GM23338 (cell line): ENCODE measurements at regions not wholly inside any gene's neighbourhood (a gene's known extent, or its start where the extent isn't known, plus 50 kb on each side); places are given as distances from the start of the nearest gene placed in this dataset.

Source experiments
- ATAC-seq: fragments of 200-7000 bp; cut with Tn5 transposase; 3 replicates; pipeline ENCODE4 v1.9.1; 2020
- DNase-seq: peaks from one replicate; pipeline ENCODE4 v3.0.0-alpha.2; 2015; ENCODE audit warnings: low spot score
- H2AFZ ChIP-seq: fragments of 200-600 bp; sonication (generic); 2 replicates; pipeline ENCODE4 v1.8.0; 2016; ENCODE audit warnings: antibody characterized with exemption, mild to moderate bottlenecking, moderate library complexity
- H3F3A ChIP-seq: fragments of 200-600 bp; sonication (generic); replicated peaks from 2 replicates; pipeline ENCODE4 v1.8.0; 2017; ENCODE audit warnings: antibody characterized with exemption, mixed run types, low read depth
- H3K27ac ChIP-seq: fragments of 200-600 bp; sonication (generic); 2 replicates; pipeline ENCODE4 v1.6.1; 2016; ENCODE audit warnings: low read depth
- H3K27me3 ChIP-seq: fragments of 200-600 bp; sonication (generic); 2 replicates; pipeline ENCODE4 v1.8.0; 2016; ENCODE audit warnings: mild to moderate bottlenecking, mixed run types, moderate library complexity; ENCODE audit not compliant: insufficient read depth
- H3K36me3 ChIP-seq: fragments of 200-600 bp; sonication (generic); 2 replicates; pipeline ENCODE4 v1.8.0; 2016; ENCODE audit warnings: mild to moderate bottlenecking; ENCODE audit not compliant: insufficient read depth
- H3K4me1 ChIP-seq: fragments of 200-600 bp; sonication (generic); 2 replicates; pipeline ENCODE4 v1.8.0; 2016; ENCODE audit warnings: mild to moderate bottlenecking, moderate library complexity; ENCODE audit not compliant: insufficient read depth
- H3K4me2 ChIP-seq: fragments of 200-600 bp; sonication (generic); 2 replicates; pipeline ENCODE4 v1.7.1; 2017; ENCODE audit warnings: mixed run types
- H3K4me3 ChIP-seq: fragments of 200-600 bp; sonication (generic); 2 replicates; pipeline ENCODE4 v1.6.1; 2016; ENCODE audit warnings: mixed run types
- H3K79me2 ChIP-seq: fragments of 200-600 bp; sonication (generic); replicated peaks from 2 replicates; pipeline ENCODE4 v1.8.0; 2017; ENCODE audit warnings: mild to moderate bottlenecking; ENCODE audit not compliant: insufficient read depth
- H3K9me2 ChIP-seq: fragments of 200-600 bp; sonication (generic); 2 replicates; pipeline ENCODE4 v1.8.0; 2017; ENCODE audit not compliant: insufficient read depth
- H4K20me1 ChIP-seq: fragments of 200-600 bp; sonication (generic); replicated peaks from 2 replicates; pipeline ENCODE4 v1.8.0; 2017; ENCODE audit warnings: mild to moderate bottlenecking; ENCODE audit not compliant: insufficient read depth
- H3K27ac Mint-ChIP-seq: 2 replicates; pipeline ENCODE4 v1.8.0; 2020; ENCODE audit warnings: inconsistent platforms, mild to moderate bottlenecking, moderate library complexity, mixed read lengths
- H3K27me3 Mint-ChIP-seq: 3 replicates; pipeline ENCODE4 v1.8.0; 2022; ENCODE audit warnings: low read depth, mild to moderate bottlenecking, moderate library complexity, mixed read lengths, inconsistent platforms; ENCODE audit not compliant: insufficient read depth, poor library complexity
- H3K36me3 Mint-ChIP-seq: 3 replicates; pipeline ENCODE4 v1.8.0; 2021; ENCODE audit warnings: low read depth, mild to moderate bottlenecking, inconsistent platforms, moderate library complexity, mixed read lengths
- H3K4me1 Mint-ChIP-seq: 3 replicates; pipeline ENCODE4 v1.8.0; 2020; ENCODE audit warnings: mild to moderate bottlenecking, inconsistent platforms, mixed read lengths
- H3K4me3 Mint-ChIP-seq: 3 replicates; pipeline ENCODE4 v1.8.0; 2021; ENCODE audit warnings: moderate library complexity, mild to moderate bottlenecking, inconsistent platforms, mixed read lengths
- H3K9me3 Mint-ChIP-seq: 3 replicates; pipeline ENCODE4 v1.8.0; 2020; ENCODE audit warnings: moderate library complexity, mild to moderate bottlenecking, inconsistent platforms, mixed read lengths
- CREB1 ChIP-seq: fragments of 250-450 bp; sonication (Bioruptor Pico); IDR thresholded peaks from 2 replicates; pipeline ENCODE4 v1.5.0; 2020; ENCODE audit warnings: low read depth, mild to moderate bottlenecking, moderate library complexity
- EZH2phosphoT487 ChIP-seq: fragments of 200-600 bp; sonication (generic); IDR thresholded peaks from one replicate; pipeline ENCODE4 v1.8.1; 2018; ENCODE audit warnings: antibody characterized with exemption; ENCODE audit not compliant: unreplicated experiment
- NANOG ChIP-seq: IDR thresholded peaks from 2 replicates; pipeline ENCODE4 v1.6.1; 2016; ENCODE audit warnings: antibody characterized with exemption, borderline replicate concordance
- STAT1 ChIP-seq: IDR thresholded peaks from one replicate; pipeline ENCODE4 v1.6.1; 2016; ENCODE audit warnings: antibody characterized with exemption; ENCODE audit not compliant: unreplicated experiment
- ZNF114 ChIP-seq: fragments of 250-450 bp; sonication (Bioruptor Pico); IDR thresholded peaks from 2 replicates; pipeline ENCODE4 v1.5.0; 2020; ENCODE audit warnings: mild to moderate bottlenecking, moderate library complexity
- ZNF331 ChIP-seq: fragments of 250-450 bp; sonication (Bioruptor Pico); IDR thresholded peaks from 2 replicates; pipeline ENCODE4 v1.5.0; 2020; ENCODE audit warnings: low read depth, mild to moderate bottlenecking, moderate library complexity
- TF ChIP-seq, protein P1 (sequence below): fragments of 250-450 bp; sonication (Bioruptor Pico); IDR thresholded peaks from 2 replicates; pipeline ENCODE4 v1.5.0; 2020; ENCODE audit warnings: mild to moderate bottlenecking, moderate library complexity
- TF ChIP-seq, protein P2 (sequence below), 2 experiments: fragments of 200-600 bp in 1 of 2; sonication (generic) in 1 of 2; conservative IDR thresholded peaks; 2 replicates each; pipeline versions ENCODE4 v1.5.1 to v1.6.1; 2016 to 2017; ENCODE audit warnings: antibody characterized with exemption in 2 of 2, low read depth in 2 of 2, mild to moderate bottlenecking in 2 of 2, moderate library complexity in 1 of 2

DNA sequence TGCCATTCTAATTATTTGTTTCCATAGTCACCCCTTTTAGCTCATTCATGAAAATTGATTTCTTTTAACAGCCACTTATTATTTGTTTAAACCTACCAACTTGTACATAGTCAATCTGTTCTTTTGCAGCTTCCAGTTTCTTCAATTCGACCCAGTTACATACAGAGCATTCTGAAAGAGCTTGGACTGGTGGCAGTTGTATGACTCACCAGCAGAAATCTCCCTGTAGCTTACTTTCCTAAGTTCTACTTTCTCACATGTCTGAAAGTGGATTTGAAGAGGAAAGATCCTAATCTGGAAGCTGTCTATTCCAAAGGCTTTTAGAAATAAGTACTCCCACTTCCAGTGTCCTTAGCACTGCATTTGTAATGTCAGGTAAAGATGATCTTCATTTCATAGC is 447.9 kb downstream of the HTR1B start:
- peaks cover 11% of the 10 kb centered on the region for H3K36me3 Mint-ChIP-seq
- H2AFZ ChIP-seq, result no peak overlapping the region
- H3K4me2 ChIP-seq, result no peak overlapping the region
- no peak overlapping the region for H3K27ac ChIP-seq
- H3F3A ChIP-seq, result no peaks in the 10 kb centered on the region
- H3K27me3 ChIP-seq, result no peaks in the 10 kb centered on the region
- H3K9me2 ChIP-seq, result no peaks in the 10 kb centered on the region
- DNase-seq, result no peak
- ATAC-seq, result no peak
- H3K36me3 ChIP-seq, result no peaks in the 10 kb centered on the region
- no peaks in the 10 kb centered on the region for H4K20me1 ChIP-seq
- H3K4me1 Mint-ChIP-seq, result no peaks in the 10 kb centered on the region; the same call in 2 of the 3 replicates
- no peak overlapping the region for H3K4me3 ChIP-seq
- TF ChIP-seq, protein P1, sequence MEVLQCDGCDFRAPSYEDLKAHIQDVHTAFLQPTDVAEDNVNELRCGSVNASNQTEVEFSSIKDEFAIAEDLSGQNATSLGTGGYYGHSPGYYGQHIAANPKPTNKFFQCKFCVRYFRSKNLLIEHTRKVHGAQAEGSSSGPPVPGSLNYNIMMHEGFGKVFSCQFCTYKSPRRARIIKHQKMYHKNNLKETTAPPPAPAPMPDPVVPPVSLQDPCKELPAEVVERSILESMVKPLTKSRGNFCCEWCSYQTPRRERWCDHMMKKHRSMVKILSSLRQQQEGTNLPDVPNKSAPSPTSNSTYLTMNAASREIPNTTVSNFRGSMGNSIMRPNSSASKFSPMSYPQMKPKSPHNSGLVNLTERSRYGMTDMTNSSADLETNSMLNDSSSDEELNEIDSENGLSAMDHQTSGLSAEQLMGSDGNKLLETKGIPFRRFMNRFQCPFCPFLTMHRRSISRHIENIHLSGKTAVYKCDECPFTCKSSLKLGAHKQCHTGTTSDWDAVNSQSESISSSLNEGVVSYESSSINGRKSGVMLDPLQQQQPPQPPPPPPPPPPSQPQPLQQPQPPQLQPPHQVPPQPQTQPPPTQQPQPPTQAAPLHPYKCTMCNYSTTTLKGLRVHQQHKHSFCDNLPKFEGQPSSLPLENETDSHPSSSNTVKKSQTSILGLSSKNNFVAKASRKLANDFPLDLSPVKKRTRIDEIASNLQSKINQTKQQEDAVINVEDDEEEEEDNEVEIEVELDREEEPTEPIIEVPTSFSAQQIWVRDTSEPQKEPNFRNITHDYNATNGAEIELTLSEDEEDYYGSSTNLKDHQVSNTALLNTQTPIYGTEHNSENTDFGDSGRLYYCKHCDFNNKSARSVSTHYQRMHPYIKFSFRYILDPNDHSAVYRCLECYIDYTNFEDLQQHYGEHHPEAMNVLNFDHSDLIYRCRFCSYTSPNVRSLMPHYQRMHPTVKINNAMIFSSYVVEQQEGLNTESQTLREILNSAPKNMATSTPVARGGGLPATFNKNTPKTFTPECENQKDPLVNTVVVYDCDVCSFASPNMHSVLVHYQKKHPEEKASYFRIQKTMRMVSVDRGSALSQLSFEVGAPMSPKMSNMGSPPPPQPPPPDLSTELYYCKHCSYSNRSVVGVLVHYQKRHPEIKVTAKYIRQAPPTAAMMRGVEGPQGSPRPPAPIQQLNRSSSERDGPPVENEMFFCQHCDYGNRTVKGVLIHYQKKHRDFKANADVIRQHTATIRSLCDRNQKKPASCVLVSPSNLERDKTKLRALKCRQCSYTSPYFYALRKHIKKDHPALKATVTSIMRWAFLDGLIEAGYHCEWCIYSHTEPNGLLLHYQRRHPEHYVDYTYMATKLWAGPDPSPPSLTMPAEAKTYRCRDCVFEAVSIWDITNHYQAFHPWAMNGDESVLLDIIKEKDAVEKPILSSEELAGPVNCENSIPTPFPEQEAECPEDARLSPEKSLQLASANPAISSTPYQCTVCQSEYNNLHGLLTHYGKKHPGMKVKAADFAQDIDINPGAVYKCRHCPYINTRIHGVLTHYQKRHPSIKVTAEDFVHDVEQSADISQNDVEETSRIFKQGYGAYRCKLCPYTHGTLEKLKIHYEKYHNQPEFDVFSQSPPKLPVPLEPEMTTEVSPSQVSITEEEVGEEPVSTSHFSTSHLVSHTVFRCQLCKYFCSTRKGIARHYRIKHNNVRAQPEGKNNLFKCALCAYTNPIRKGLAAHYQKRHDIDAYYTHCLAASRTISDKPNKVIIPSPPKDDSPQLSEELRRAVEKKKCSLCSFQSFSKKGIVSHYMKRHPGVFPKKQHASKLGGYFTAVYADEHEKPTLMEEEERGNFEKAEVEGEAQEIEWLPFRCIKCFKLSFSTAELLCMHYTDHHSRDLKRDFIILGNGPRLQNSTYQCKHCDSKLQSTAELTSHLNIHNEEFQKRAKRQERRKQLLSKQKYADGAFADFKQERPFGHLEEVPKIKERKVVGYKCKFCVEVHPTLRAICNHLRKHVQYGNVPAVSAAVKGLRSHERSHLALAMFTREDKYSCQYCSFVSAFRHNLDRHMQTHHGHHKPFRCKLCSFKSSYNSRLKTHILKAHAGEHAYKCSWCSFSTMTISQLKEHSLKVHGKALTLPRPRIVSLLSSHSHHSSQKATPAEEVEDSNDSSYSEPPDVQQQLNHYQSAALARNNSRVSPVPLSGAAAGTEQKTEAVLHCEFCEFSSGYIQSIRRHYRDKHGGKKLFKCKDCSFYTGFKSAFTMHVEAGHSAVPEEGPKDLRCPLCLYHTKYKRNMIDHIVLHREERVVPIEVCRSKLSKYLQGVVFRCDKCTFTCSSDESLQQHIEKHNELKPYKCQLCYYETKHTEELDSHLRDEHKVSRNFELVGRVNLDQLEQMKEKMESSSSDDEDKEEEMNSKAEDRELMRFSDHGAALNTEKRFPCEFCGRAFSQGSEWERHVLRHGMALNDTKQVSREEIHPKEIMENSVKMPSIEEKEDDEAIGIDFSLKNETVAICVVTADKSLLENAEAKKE, result no peak
- TF ChIP-seq STAT1 (no peak), ZNF331 (CRISPR knock-in tag) (no peak), EZH2phosphoT487 (no peak), CREB1 (CRISPR knock-in tag) (no peak)
- H3K79me2 ChIP-seq, result no peaks in the 10 kb centered on the region
- H3K9me3 Mint-ChIP-seq, result peaks cover 19% of the 10 kb centered on the region
- no peak overlapping the region for H3K27ac Mint-ChIP-seq
- peaks cover 2% of the 10 kb centered on the region for H3K27me3 Mint-ChIP-seq
- no peaks in the 10 kb centered on the region for H3K4me1 ChIP-seq
- H3K4me3 Mint-ChIP-seq, result no peak overlapping the region

DNA sequence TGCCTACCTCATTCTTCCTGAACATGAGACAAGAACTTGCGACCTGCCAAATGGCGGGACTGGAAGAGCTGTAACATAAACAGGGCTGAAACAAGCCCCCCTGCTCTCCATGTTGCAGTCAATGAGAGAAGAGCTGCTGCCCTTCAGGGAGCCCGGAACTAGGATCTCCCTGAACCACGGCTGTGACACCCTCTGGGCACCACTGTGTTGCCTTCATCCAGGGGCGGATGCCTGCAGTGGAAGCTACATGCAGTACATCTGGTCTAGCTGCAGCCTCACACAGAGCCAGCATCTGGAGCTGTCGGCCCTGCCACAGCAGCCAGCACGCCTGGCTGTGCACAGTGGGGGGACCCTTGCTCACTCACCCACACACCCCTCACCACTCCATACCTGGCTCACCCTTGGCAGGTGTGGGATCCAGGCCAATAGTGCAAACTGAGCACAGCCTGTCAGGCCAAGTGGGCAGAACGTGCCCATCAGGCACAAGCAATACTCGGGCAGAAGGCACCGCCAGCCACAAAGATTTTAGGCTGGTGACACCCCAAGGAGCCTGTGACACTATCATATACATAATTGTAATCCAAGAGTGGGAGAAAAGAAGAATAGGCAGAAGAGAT is 451.3 kb downstream of the HTR1B start:
- H3K36me3 Mint-ChIP-seq, result peaks cover 13% of the 10 kb centered on the region
- H3K27ac ChIP-seq, result no peak overlapping the region
- H3K27me3 ChIP-seq, result no peaks in the 10 kb centered on the region
- H4K20me1 ChIP-seq, result no peaks in the 10 kb centered on the region
- no peak for DNase-seq
- no peak overlapping the region for H3K27ac Mint-ChIP-seq
- no peak overlapping the region for H3K4me3 ChIP-seq
- H3K36me3 ChIP-seq, result no peaks in the 10 kb centered on the region
- H3K4me2 ChIP-seq, result no peak overlapping the region
- no peak overlapping the region for H3K4me3 Mint-ChIP-seq
- H3K9me2 ChIP-seq, result no peaks in the 10 kb centered on the region
- H3K9me3 Mint-ChIP-seq, result peaks cover 19% of the 10 kb centered on the region
- H3K4me1 ChIP-seq, result no peaks in the 10 kb centered on the region
- no peaks in the 10 kb centered on the region for H3F3A ChIP-seq
- H3K27me3 Mint-ChIP-seq, result peaks cover 2% of the 10 kb centered on the region
- H3K79me2 ChIP-seq, result no peaks in the 10 kb centered on the region
- no peaks in the 10 kb centered on the region; the same call in 2 of the 3 replicates for H3K4me1 Mint-ChIP-seq
- ATAC-seq, result no peak
- no peak overlapping the region for H2AFZ ChIP-seq
- no peak for TF ChIP-seq ZNF114 (CRISPR knock-in tag)
- TF ChIP-seq STAT1, result no peak
- no peak for TF ChIP-seq ZNF331 (CRISPR knock-in tag)
- TF ChIP-seq, protein P2, sequence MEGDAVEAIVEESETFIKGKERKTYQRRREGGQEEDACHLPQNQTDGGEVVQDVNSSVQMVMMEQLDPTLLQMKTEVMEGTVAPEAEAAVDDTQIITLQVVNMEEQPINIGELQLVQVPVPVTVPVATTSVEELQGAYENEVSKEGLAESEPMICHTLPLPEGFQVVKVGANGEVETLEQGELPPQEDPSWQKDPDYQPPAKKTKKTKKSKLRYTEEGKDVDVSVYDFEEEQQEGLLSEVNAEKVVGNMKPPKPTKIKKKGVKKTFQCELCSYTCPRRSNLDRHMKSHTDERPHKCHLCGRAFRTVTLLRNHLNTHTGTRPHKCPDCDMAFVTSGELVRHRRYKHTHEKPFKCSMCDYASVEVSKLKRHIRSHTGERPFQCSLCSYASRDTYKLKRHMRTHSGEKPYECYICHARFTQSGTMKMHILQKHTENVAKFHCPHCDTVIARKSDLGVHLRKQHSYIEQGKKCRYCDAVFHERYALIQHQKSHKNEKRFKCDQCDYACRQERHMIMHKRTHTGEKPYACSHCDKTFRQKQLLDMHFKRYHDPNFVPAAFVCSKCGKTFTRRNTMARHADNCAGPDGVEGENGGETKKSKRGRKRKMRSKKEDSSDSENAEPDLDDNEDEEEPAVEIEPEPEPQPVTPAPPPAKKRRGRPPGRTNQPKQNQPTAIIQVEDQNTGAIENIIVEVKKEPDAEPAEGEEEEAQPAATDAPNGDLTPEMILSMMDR (conservative IDR thresholded peaks at IDR 0.05; ENCODE audit: low read depth in 2 of 2), result no peak
- TF ChIP-seq NANOG, result no peak
